HEK293T (cell line): ENCODE measurements at regions not wholly inside any gene's neighbourhood (a gene's known extent, or its start where the extent isn't known, plus 50 kb on each side); places are given as distances from the start of the nearest gene placed in this dataset.

Experiments used
- BHLHE40 ChIP-seq: fragments of 450-650 bp; IDR thresholded peaks from 2 replicates; pipeline ENCODE4 v1.6.1; 2016; ENCODE audit warnings: mild to moderate bottlenecking, moderate library complexity, borderline replicate concordance
- ELF4 ChIP-seq: fragments of 450-650 bp; IDR thresholded peaks from 2 replicates; pipeline ENCODE4 v1.6.1; 2017; ENCODE audit warnings: antibody characterized with exemption
- FOXK2 ChIP-seq: fragments of 450-650 bp; IDR thresholded peaks from 2 replicates; pipeline ENCODE4 v1.6.1; 2016; ENCODE audit warnings: mild to moderate bottlenecking
- FOXM1 ChIP-seq: fragments of 450-650 bp; IDR thresholded peaks from 2 replicates; pipeline ENCODE4 v1.6.1; 2017; ENCODE audit warnings: mild to moderate bottlenecking, borderline replicate concordance
- SUZ12 ChIP-seq: fragments of 450-650 bp; IDR thresholded peaks from 2 replicates; pipeline ENCODE4 v1.6.1; 2016; ENCODE audit warnings: mild to moderate bottlenecking

GRCh38 chr7:34357946-34358345 lies 300.1 kb upstream of the NPSR1 start:
- TF ChIP-seq BHLHE40: no peak
- TF ChIP-seq ELF4: no peak
- TF ChIP-seq FOXM1: no peak
- TF ChIP-seq SUZ12: no peak
- no peak for TF ChIP-seq FOXK2
